ENCODE measurements at regions not wholly inside any gene's neighbourhood (a gene's known extent, or its start where the extent isn't known, plus 50 kb on each side); places are given as distances from the start of the nearest gene placed in this dataset.

DNA sequence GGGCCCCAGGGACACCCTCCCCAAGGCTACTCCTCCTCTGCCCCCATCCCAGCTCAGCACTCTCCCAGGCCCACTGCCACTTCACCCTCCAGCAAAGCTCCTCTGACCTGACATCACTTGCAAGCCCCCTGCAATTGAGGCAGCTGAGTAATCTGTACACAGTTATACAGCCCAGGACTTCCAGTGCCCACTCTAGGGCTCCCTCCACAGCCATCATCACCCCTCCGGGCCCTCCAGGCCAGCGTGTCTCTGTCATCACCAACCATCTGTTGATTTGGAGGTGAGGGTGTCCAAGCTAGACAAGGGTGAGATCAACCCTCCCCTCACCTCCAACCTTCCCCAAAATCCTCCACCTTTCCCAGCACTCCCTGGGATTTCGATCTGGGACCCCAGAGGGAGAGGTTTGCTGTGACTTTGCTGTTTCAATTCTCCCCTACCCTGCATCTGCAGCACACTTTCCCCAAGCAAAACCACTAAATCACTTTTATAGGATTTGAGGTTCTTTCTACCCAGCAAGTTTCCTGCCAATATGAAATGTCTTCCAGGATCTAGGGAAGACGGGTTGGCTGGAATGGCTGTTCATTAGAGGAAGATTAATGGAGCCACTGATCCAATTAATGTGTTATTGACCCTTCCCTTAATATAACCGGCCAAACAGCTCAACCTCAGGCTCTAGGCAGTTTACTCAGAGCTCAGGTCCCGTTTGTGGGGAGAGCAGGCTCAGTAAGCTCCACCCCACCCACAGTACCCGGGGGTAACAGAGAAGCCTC, 92.9 kb downstream of the CHST1 start:
- no peak for DNase-seq (ENCODE audit: low spot score)
- TF ChIP-seq, protein P1, sequence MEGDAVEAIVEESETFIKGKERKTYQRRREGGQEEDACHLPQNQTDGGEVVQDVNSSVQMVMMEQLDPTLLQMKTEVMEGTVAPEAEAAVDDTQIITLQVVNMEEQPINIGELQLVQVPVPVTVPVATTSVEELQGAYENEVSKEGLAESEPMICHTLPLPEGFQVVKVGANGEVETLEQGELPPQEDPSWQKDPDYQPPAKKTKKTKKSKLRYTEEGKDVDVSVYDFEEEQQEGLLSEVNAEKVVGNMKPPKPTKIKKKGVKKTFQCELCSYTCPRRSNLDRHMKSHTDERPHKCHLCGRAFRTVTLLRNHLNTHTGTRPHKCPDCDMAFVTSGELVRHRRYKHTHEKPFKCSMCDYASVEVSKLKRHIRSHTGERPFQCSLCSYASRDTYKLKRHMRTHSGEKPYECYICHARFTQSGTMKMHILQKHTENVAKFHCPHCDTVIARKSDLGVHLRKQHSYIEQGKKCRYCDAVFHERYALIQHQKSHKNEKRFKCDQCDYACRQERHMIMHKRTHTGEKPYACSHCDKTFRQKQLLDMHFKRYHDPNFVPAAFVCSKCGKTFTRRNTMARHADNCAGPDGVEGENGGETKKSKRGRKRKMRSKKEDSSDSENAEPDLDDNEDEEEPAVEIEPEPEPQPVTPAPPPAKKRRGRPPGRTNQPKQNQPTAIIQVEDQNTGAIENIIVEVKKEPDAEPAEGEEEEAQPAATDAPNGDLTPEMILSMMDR (IDR thresholded peaks at IDR 0.05; ENCODE audit: borderline replicate concordance, control extremely low read depth, extremely low read depth, insufficient read depth, missing control alignments), result no peak
- in situ Hi-C loops (cut with MboI; ENCODE audit: low sequenced_read_pairs, unreplicated experiment), result no loop called here

DNA sequence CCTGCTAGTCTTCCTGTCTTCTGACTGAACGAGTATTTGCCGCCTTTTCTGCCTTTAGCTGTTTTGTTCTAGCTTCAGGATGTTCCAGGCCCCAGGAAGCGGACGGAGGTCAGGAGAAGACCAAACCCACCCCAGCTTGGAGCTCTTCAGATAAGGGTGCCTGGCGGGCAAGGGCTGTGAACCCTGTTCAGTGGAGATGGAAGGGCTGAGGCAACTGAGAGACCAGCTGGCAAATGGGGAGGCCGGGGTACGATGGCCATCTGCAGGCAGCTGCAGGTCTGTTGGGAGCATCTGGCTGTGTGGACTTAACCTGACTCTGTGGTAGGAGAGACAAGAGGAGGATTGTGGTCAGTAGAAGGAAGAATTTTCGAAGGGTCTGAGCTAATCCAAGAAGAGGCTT, 95.6 kb downstream of the CHST1 start:
- TF ChIP-seq, protein P1 (IDR thresholded peaks at IDR 0.05; ENCODE audit: borderline replicate concordance, control extremely low read depth, extremely low read depth, insufficient read depth, missing control alignments), result no peak
- in situ Hi-C loops (cut with MboI; ENCODE audit: low sequenced_read_pairs, unreplicated experiment), result no loop called here
- no peak for DNase-seq (ENCODE audit: low spot score)

DNA sequence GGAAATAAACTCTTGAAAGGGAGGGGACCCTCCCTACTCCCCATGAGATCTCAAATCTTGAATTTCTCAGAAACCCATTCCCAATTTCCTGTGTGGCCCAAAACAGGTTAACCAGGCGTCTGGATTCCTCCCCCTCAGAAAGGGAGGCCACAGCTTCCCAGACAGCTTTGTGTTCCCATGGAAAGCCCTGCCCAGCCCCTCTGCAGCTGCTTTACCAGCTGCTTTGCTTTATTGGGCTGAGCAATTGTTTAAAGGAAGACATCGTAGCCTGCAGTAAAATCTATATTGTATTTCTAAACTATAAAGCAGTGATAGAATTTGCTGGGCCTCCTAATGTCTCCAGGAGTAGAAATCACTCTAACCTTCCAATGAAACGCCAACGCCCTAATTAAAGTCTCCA, 97.4 kb downstream of the CHST1 start:
- TF ChIP-seq, protein P1 (IDR thresholded peaks at IDR 0.05; ENCODE audit: borderline replicate concordance, control extremely low read depth, extremely low read depth, insufficient read depth, missing control alignments), result no peak
- in situ Hi-C loops (cut with MboI; ENCODE audit: low sequenced_read_pairs, unreplicated experiment), result no loop called here

DNA sequence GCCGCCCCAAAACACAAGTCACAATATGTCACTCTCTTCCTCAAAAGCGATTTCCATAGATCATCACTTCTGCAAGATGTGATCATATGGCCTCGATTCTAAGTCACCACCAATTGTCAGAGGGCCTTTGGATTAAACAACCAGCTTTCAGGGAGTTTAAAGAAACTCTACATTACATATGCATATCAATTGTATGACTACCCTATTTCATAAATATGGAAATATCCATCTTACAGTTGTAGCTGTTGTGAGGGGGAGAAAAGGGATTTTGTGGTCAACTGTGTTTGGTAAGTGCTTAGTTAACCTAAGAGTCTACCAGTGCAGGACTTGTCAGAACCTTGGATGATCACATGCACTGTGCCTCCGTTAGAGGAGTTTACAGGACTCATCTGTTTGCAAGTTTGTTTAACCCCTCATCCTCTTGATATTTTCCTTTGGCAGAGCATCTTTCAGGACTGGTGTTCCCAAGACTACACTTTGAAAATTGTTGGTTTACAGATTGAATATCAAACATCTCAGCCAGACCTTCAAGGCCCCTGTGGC, 99.9 kb downstream of the CHST1 start:
- TF ChIP-seq, protein P1 (IDR thresholded peaks at IDR 0.05; ENCODE audit: borderline replicate concordance, control extremely low read depth, extremely low read depth, insufficient read depth, missing control alignments), result no peak
- no peak for DNase-seq (ENCODE audit: low spot score)
- in situ Hi-C loops (cut with MboI; ENCODE audit: low sequenced_read_pairs, unreplicated experiment), result no loop called here

More for the DNA sequence above, 97.4 kb downstream of the CHST1 start:
- no peak for DNase-seq (ENCODE audit: low spot score)

DNA sequence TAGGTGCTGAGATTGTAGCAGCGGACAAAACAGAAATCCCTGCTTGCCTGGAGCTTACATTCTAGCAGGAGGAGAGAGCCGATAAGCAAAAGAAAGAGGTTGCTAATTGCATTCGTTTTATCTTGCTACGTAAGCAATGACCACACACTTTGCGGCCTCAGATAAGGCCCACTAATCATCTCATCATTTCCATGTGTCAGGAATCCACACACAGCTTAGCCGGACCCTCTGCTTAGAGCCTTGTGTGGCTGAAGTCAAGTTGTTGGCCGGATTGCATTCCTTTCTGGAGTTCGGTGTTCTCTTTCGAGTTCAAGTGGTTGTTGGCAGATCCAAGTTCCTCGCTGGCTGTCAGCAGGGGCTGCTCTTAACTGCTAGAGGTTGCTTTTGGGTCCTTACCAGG, 101.6 kb downstream of the CHST1 start:
- TF ChIP-seq, protein P1 (IDR thresholded peaks at IDR 0.05; ENCODE audit: borderline replicate concordance, control extremely low read depth, extremely low read depth, insufficient read depth, missing control alignments), result no peak
- in situ Hi-C loops (cut with MboI; ENCODE audit: low sequenced_read_pairs, unreplicated experiment), result no loop called here
- no peak for DNase-seq (ENCODE audit: low spot score)

DNA sequence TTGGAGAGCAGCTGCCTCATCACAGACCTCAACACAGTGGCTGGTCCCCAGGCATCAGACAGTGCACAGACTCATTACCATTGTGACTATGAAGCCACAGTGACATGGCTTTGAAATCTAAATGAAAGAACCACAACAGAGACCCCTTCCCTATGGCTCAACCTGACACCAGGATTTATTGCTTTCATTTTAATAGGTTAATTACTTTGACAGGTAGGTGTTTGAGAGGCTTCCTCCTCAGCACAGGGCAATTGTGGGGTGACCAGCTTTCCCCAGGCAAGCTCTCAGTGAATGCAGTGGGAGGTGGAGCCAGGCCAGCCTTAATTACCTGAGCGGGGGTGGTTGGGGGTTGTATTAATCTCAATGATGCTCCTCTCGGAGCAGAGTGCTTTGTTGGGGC, 102.3 kb downstream of the CHST1 start:
- in situ Hi-C loops (cut with MboI; ENCODE audit: low sequenced_read_pairs, unreplicated experiment), result no loop called here
- DNase-seq (ENCODE audit: low spot score), result no peak
- TF ChIP-seq, protein P1 (IDR thresholded peaks at IDR 0.05; ENCODE audit: borderline replicate concordance, control extremely low read depth, extremely low read depth, insufficient read depth, missing control alignments), result no peak

Measured in GM13976 (cell line).